ENCODE measurements at regions not wholly inside any gene's neighbourhood (a gene's known extent, or its start where the extent isn't known, plus 50 kb on each side); places are given as distances from the start of the nearest gene placed in this dataset.

DNA sequence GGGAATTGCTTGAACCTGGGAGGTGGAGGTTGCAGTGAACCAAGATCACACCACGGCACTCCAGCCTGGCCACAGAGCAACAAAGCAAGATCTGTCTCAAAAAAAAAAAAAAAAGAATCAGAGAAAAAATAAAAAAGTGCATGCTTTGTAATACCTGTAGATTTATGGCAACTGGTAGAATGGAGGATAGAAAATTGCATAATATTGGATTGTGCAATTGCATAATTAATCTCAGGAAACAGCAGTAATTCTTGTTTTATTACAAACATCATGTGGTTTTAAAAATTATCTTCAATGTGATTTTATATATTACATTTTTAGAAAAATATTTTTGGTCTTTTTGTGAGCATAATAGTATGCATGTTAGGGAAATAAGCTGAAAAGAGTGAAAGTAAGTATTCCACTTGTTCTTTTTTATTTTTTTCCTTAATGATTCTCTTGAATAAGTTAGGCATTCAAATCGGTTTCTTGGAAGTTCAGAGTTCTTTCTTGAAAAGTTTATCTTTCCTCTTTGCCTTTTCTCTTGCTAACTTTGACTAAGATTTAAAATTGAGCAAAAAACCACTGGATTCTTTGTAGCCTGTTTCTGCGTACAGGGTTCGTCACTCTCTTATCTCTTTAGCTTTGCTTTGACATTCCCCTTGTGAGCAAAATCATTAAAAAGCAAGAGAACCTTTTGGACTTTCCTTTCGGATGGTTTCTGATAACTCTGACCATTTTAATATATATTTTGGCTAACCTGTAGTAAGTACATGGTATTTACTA, 127.5 kb upstream of the ADAMTS5 start:
- no peak for DNase-seq
- H3K36me3 ChIP-seq: no peaks in the 10 kb centered on the region
- peaks cover 0 to 3% (median 0%) of the 10 kb centered on the region in 4 donors for H3K9me3 ChIP-seq
- no peak overlapping the region for H3K4me3 ChIP-seq
- TF ChIP-seq POLR2A (IDR thresholded peaks at IDR 0.05): no peak
- TF ChIP-seq, protein P1, sequence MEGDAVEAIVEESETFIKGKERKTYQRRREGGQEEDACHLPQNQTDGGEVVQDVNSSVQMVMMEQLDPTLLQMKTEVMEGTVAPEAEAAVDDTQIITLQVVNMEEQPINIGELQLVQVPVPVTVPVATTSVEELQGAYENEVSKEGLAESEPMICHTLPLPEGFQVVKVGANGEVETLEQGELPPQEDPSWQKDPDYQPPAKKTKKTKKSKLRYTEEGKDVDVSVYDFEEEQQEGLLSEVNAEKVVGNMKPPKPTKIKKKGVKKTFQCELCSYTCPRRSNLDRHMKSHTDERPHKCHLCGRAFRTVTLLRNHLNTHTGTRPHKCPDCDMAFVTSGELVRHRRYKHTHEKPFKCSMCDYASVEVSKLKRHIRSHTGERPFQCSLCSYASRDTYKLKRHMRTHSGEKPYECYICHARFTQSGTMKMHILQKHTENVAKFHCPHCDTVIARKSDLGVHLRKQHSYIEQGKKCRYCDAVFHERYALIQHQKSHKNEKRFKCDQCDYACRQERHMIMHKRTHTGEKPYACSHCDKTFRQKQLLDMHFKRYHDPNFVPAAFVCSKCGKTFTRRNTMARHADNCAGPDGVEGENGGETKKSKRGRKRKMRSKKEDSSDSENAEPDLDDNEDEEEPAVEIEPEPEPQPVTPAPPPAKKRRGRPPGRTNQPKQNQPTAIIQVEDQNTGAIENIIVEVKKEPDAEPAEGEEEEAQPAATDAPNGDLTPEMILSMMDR (IDR thresholded peaks at IDR 0.05): no peak
- no peaks in the 10 kb centered on the region for H3K27me3 ChIP-seq
- no peaks in the 10 kb centered on the region for H3K4me1 ChIP-seq
- no peak overlapping the region for H3K27ac ChIP-seq

DNA sequence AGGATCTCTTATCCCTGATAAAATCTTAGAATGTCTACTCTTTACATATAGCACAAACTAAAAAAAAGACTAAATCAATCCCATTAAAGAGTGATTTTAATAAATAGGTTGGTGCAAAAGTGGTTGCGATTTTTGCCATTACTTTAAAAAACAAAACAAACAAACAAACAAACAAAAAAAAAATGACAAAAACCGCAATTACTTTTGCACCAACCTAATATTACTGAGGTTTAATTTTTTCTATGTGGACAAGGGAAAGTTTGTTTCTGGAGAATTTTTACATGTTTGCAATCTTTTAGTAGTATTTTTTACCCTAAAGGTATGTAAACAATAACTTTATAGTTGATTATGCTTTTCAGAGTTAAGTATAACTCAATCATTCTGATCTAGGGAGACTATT, 119.7 kb upstream of the ADAMTS5 start:
- no peak overlapping the region for H3K4me3 ChIP-seq
- H3K27ac ChIP-seq: no peak overlapping the region
- H3K4me1 ChIP-seq: no peaks in the 10 kb centered on the region
- no peak for TF ChIP-seq POLR2A (IDR thresholded peaks at IDR 0.05)
- TF ChIP-seq, protein P1 (IDR thresholded peaks at IDR 0.05): no peak
- no peaks in the 10 kb centered on the region for H3K36me3 ChIP-seq
- no peaks in the 10 kb centered on the region for H3K9me3 ChIP-seq
- DNase-seq: no peak
- H3K27me3 ChIP-seq: no peaks in the 10 kb centered on the region

DNA sequence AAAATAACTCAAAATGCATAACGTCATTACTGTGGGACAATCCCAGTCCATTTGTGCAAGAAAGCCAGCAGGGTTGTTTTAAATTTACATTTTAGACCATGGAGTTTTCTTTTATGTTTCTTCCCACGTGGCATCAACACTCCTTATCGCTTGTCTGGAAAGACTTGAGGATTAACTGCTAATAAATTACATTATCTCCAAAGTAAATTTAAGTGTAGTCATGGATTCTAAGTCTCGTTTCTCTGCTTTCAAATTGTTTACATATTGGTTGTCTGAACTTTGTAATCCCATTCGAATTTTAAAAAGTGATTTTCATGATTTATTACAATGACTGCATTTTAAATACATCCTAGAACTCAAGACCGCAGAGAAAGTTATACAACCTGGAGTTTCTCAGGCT, 119.3 kb upstream of the ADAMTS5 start:
- DNase-seq: no peak
- no peak overlapping the region for H3K4me3 ChIP-seq
- no peak overlapping the region for H3K27ac ChIP-seq
- no peaks in the 10 kb centered on the region for H3K4me1 ChIP-seq
- H3K27me3 ChIP-seq: no peaks in the 10 kb centered on the region
- TF ChIP-seq, protein P1 (IDR thresholded peaks at IDR 0.05): no peak
- no peak for TF ChIP-seq POLR2A (IDR thresholded peaks at IDR 0.05)
- no peaks in the 10 kb centered on the region for H3K9me3 ChIP-seq
- H3K36me3 ChIP-seq: no peaks in the 10 kb centered on the region

DNA sequence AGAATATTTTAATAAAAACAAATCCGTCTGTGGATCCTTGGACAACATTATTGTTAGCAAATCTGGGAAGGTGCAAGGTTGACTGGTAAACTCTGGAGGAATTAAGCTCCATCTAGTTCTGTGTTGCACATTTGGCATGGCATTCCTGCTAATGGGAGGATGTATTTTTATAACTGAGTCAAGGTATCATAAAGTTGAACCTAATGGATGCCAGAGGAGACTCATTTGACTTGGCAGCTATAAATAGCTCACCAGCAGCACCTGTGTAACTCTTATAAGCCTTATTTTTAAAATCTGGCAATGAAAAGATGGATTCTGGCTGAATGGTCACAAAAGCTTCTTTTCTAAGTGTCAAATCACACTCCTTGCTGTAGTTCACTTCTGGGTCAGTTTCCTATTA, 118.5 kb upstream of the ADAMTS5 start:
- no peaks in the 10 kb centered on the region for H3K4me1 ChIP-seq
- TF ChIP-seq, protein P1 (IDR thresholded peaks at IDR 0.05): no peak
- TF ChIP-seq POLR2A (IDR thresholded peaks at IDR 0.05): no peak
- H3K36me3 ChIP-seq: no peaks in the 10 kb centered on the region
- no peak overlapping the region for H3K4me3 ChIP-seq
- H3K27ac ChIP-seq: no peak overlapping the region
- DNase-seq: no peak
- H3K9me3 ChIP-seq: no peaks in the 10 kb centered on the region
- no peaks in the 10 kb centered on the region for H3K27me3 ChIP-seq

DNA sequence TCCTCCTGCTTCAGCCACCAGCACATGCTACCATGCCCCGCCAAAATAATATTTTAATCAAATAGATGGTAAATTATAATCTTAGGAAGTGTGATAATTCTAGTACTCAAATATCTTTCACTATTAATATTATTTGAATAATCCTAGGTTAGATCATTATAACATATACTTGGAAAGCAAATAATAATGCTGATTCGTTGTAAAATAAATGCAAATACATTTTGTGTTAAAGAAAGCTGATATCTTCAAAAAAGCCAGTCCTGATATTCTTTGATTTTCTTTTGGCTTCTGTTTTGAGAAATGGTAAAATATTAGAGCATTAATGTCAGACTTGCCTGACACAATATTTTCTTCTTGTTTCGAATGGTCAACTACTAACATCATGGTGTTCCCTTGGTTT, 116.3 kb upstream of the ADAMTS5 start:
- DNase-seq: no peak
- TF ChIP-seq POLR2A (IDR thresholded peaks at IDR 0.05): no peak
- TF ChIP-seq, protein P1 (IDR thresholded peaks at IDR 0.05): no peak
- H3K27ac ChIP-seq: no peak overlapping the region

More for the DNA sequence above, 116.3 kb upstream of the ADAMTS5 start:
- Histone ChIP-seq H3K27me3 (no peaks in the 10 kb centered on the region), H3K4me3 (no peak overlapping the region), H3K9me3 (no peaks in the 10 kb centered on the region), H3K4me1 (no peaks in the 10 kb centered on the region), H3K36me3 (no peaks in the 10 kb centered on the region)
